NCI-H446 treated with DMSO at 0.1 percent for 48 hours (cell line): ENCODE measurements at regions not wholly inside any gene's neighbourhood (a gene's known extent, or its start where the extent isn't known, plus 50 kb on each side); places are given as distances from the start of the nearest gene placed in this dataset.

ENCODE experiments used
- DNase-seq: peaks from one replicate; lab custom pipeline; 2025; lab: John Stamatoyannopoulos, UW

GRCh38 chr2:217689053-217689452 lies 313.7 kb downstream of the TNS1 start:
- no peak for DNase-seq

GRCh38 chr2:217688494-217688893 lies 314.3 kb downstream of the TNS1 start:
- no peak for DNase-seq

DNA sequence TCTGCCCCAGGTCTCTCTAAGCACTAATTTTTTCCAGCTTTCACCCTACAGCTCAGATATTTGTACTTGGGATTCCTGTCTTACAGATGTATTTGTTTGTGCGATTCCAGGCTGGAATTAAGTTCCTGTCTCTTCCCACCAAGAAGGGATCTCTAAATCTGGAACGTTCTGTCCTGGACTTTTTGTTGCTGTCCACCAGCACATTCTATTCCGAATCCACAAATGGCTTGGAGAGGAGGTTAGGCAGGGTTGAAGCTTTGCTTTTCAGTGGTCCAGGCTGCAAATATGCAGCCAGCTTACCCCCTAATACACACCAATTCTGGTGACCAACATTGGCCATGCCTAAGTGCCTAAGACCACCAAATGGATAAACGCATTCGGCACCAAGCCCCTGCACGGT lies 315.0 kb downstream of the TNS1 start:
- DNase-seq, result no peak

DNA sequence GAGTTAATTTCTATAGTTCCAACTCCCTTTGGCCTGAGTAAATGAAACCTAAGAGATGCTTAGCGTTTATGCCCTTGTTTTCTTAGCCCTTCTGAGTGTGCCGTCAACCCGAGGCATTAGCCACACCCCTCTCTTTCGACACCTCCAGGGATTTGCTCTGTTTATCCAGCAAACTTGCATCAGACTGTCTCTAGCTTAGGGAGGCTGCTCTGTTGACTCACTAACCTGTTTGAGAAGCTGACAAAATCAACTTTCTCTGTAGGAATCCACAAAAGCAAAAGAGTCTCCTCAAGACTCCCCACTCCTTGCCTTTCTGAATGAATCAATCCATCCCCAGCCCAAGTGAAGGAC lies 317.6 kb downstream of the TNS1 start:
- DNase-seq, result no peak

DNA sequence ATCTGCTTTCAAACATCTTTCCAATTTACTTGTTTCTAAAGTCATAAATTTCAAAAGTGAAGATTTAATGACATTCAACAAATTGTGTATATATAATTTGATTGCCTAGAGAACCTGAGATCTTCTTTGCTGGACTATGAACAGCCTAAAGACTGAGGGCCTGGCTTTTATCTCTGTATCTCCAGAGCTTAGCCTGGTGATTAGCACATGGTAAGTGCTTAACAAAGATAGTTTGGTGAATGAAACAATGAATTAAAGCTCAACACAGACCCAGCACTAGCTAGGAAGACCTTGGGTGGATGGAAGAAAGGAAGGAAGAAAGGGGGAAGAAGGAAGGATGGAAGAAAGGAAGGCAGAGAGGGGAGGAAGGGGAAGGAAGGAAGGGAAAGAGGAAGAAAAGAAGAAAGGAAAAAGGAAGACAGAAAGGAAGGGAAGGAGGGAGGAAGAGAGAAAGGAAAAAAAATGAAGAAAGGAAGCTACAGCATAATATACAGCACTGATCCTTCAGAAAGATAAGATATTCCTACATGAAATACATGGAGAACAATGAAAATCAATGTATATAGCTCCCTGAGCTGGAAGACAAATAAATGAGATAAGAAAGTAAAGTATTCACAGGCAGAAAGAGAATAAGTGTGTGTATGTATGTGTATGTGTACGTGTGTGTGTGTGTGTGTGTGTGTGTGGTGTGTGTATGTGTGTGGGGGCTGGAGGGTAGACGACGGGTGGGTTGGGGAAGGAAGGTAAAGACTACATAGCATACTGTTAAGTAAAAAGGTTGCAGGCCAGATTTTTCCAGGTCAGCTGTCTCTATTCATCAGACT lies 318.2 kb downstream of the TNS1 start:
- no peak for DNase-seq

GRCh38 chr2:217683106-217683870 lies 319.5 kb downstream of the TNS1 start:
- DNase-seq, result no peak

DNA sequence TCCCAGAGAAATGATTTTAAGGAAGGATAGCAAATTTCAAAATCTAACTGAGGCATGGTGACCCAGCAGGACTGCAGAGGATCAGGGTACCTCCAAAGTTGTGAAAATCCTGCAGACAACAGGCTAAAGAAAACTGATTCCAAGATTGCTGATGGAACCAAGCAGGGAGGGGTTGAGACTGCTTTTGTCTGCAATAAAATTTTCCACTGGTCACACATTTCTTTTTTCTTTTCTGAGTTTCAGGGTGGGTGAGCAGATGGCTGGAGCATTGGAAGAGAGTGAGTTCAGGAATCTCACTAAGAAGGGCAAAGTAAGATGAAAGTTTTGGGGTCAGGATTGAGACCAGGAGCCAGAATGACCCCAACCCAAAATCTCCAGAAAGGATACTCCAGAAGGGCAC lies 321.0 kb downstream of the TNS1 start:
- DNase-seq, result no peak

GRCh38 chr2:217680381-217680780 lies 322.4 kb downstream of the TNS1 start:
- DNase-seq, result no peak

DNA sequence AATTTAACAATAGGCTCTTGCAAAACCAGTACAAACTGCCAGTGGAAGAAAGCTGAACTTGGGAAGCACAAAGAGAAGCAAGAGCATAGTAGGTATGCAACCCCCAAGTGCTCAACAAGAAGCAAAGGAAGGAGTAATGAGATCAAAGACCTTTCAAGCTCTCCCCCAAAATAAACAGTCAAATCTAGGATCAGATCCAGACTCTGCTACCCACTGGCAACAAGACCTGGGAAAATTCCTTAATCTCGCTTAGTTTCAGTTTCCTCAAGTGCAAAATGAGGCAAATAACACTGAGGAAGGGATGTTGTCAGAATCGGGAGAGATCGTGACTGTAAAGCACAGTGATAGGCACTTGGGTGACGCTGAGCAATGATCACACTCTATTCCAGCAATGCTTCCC lies 329.2 kb downstream of the TNS1 start:
- no peak for DNase-seq

- no peak for DNase-seq
These were observed 330.3 kb downstream of the TNS1 start for GRCh38 chr2:217672472-217672871.

DNA sequence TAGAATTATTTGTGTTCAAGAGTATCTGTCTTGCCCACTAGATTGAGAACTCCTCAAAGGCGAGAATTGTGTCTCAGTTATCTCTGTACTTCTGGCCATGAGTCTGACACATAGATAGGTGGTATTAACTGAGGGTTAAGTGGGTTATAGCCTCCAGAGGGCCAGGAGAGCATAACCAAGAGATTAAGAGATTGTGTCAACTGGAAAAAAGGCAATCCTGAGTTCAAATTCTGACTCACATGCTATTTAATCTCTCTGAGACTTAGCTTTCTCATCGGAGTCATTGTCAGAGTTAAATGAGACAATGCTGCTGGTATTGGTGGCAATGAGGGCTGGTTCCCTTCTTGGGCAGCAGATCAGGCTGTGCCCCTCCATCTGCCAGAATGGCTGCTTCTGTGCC lies 330.9 kb downstream of the TNS1 start:
- no peak for DNase-seq

- no peak for DNase-seq
These were observed 331.7 kb downstream of the TNS1 start for GRCh38 chr2:217671075-217671474.

GRCh38 chr2:217669831-217670230 lies 333.0 kb downstream of the TNS1 start:
- no peak for DNase-seq

- no peak for DNase-seq
These were observed 335.3 kb downstream of the TNS1 start for GRCh38 chr2:217667512-217667911.

- no peak for DNase-seq
These were observed 335.8 kb downstream of the TNS1 start for GRCh38 chr2:217667035-217667434.

GRCh38 chr2:217666338-217666737 lies 336.5 kb downstream of the TNS1 start:
- DNase-seq, result no peak

- DNase-seq, result no peak
These were observed 338.0 kb downstream of the TNS1 start for GRCh38 chr2:217664761-217665160.

GRCh38 chr2:217662984-217663602 lies 339.7 kb downstream of the TNS1 start:
- DNase-seq, result no peak

DNA sequence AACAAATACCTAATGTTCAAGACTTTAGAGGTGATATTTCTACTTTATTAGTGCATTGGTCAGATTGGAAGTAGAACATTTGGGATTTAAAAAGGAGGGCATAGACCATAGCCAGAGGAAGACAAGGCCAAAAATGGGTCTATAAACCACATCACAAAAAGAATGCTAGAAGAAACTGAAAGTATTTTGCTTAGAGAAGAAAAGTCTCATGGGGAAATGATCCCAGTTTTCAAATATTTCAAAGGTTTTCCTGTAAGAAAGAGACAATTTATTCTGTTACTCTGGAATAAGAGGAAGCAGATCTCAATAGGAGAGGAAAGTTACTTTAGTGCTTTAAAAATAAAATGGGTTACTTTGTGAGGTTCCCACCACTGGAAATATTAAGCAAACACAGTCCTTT lies 341.4 kb downstream of the TNS1 start:
- no peak for DNase-seq

DNA sequence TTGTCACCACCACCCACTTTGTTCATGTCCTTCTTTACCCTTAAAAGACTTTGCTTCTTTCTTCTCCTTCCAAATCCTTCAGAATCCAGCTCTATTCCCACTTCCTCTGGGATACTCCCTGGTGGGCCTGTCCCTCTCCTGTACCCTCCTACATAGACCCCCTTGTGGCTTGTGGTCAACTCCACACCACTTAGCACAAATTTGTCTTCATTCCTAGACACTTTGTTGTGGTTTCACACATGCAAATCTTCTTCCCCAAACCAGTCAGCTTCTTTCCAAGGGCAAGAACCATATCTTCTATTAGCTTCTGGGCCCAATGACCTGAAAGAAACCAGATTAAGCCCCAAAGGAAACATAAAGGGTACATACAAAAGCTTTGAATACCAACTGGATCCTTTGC lies 342.4 kb downstream of the TNS1 start:
- no peak for DNase-seq

DNA sequence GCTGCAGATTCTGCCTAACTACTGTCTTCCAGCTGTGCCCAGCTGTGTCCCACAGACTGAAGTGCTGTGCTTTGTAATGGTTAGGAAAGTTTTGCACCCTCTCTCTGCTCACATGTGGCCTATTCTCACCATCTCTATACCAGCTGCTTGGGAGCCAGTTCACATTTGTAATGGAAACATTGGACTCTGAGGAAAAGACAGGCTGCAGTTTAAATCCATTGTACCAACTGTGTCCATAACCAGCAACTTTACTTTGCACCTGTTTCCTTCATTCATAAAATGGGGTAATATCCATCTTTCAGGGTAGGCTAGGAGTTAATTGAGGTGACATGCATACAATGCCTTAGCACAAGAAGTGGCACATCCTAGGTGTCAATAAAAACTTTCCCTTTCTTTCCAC lies 344.0 kb downstream of the TNS1 start:
- no peak for DNase-seq

- DNase-seq, result no peak
These were observed 345.5 kb downstream of the TNS1 start for GRCh38 chr2:217657252-217657651.

GRCh38 chr2:217656316-217656715 lies 346.5 kb downstream of the TNS1 start:
- DNase-seq, result no peak
